ENCODE measurements at regions not wholly inside any gene's neighbourhood (a gene's known extent, or its start where the extent isn't known, plus 50 kb on each side); places are given as distances from the start of the nearest gene placed in this dataset.

DNA sequence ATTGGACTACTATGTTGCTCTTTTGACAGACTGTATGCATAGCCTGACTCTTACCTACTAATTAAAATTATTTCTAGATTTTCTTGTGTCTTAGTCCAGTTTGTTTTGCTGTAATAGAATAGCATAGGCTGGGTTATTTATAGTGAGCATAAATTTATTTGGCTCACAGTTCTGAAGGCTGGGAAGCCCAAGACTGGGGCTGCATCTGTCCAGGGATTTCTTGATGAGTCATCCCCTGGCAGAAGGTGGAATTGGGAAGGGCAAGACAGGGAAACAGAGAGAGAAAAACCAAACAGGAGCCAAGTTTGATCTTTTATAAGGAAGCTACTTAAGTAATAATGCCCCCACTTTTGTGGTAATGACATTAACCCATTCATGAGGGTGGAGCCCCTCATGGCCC lies 759.2 kb upstream of the LRFN5 start:
- POLR2A ChIA-PET: no interaction called here
- Histone ChIP-seq H3K36me3 (replicated peaks in 1 of 2; ENCODE audit: control insufficient read depth in 1 of 2, insufficient read depth in 2 of 2, low read length in 1 of 2) (no peaks in the 10 kb centered on the region), H3K9me2 (no peaks in the 10 kb centered on the region), H2AFZ (ENCODE audit: low read depth) (no peak overlapping the region), H3K9ac (no peak overlapping the region), H3K4me3 (ENCODE audit: low read depth in 2 of 2, low read length in 1 of 2) (no peak overlapping the region), H3F3A (replicated peaks; ENCODE audit: insufficient read depth) (no peaks in the 10 kb centered on the region), H3K4me2 (no peak overlapping the region), H3K79me2 (ENCODE audit: insufficient read depth) (no peaks in the 10 kb centered on the region), H3K9me3 (no peaks in the 10 kb centered on the region), H4K20me1 (ENCODE audit: insufficient read depth) (no peaks in the 10 kb centered on the region), H3K27me3 (ENCODE audit: insufficient read depth) (no peaks in the 10 kb centered on the region), H3K27ac (ENCODE audit: low read depth in 2 of 2, low read length in 1 of 2) (no peak overlapping the region), H3K4me1 (ENCODE audit: control insufficient read depth in 1 of 2, insufficient read depth in 2 of 2, low read depth in 1 of 2, low read length in 1 of 2) (no peaks in the 10 kb centered on the region)
- CTCF ChIA-PET: no interaction called here
- TF ChIP-seq TCF12 (IDR thresholded peaks at IDR 0.05) (no peak), RFX5 (IDR thresholded peaks at IDR 0.05; ENCODE audit: low read length) (no peak), EP300 (IDR thresholded peaks at IDR 0.05; ENCODE audit: borderline replicate concordance in 1 of 2, low read depth in 1 of 2, low read length in 1 of 2) (no peak), TAF1 (IDR thresholded peaks at IDR 0.05; ENCODE audit: borderline replicate concordance, low read depth, low read length) (no peak), YY1 (IDR thresholded peaks at IDR 0.05; ENCODE audit: low read depth) (no peak), ELF1 (IDR thresholded peaks at IDR 0.05) (no peak), MEF2A (IDR thresholded peaks at IDR 0.05; ENCODE audit: borderline replicate concordance, low read depth) (no peak), SIN3A (IDR thresholded peaks at IDR 0.05; ENCODE audit: borderline replicate concordance, low read depth, low read length) (no peak), IRF3 (IDR thresholded peaks at IDR 0.05; ENCODE audit: low read depth, low read length) (no peak), REST (IDR thresholded peaks at IDR 0.05; ENCODE audit: low read depth, low read length) (no peak)
- TF ChIP-seq, protein P1, sequence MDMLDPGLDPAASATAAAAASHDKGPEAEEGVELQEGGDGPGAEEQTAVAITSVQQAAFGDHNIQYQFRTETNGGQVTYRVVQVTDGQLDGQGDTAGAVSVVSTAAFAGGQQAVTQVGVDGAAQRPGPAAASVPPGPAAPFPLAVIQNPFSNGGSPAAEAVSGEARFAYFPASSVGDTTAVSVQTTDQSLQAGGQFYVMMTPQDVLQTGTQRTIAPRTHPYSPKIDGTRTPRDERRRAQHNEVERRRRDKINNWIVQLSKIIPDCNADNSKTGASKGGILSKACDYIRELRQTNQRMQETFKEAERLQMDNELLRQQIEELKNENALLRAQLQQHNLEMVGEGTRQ (IDR thresholded peaks at IDR 0.05; ENCODE audit: borderline replicate concordance, low read depth, low read length): no peak
- DNase-seq: no peak

- Histone ChIP-seq H4K20me1 (ENCODE audit: insufficient read depth) (no peaks in the 10 kb centered on the region), H3K27me3 (ENCODE audit: insufficient read depth) (no peaks in the 10 kb centered on the region), H3K79me2 (ENCODE audit: insufficient read depth) (no peaks in the 10 kb centered on the region), H3K4me1 (ENCODE audit: control insufficient read depth in 1 of 2, insufficient read depth in 2 of 2, low read depth in 1 of 2, low read length in 1 of 2) (no peaks in the 10 kb centered on the region), H3K36me3 (replicated peaks in 1 of 2; ENCODE audit: control insufficient read depth in 1 of 2, insufficient read depth in 2 of 2, low read length in 1 of 2) (no peaks in the 10 kb centered on the region), H3K27ac (ENCODE audit: low read depth in 2 of 2, low read length in 1 of 2) (no peak overlapping the region), H3F3A (replicated peaks; ENCODE audit: insufficient read depth) (no peaks in the 10 kb centered on the region), H3K4me3 (ENCODE audit: low read depth in 2 of 2, low read length in 1 of 2) (no peak overlapping the region), H2AFZ (ENCODE audit: low read depth) (no peak overlapping the region), H3K4me2 (no peak overlapping the region), H3K9me2 (no peaks in the 10 kb centered on the region), H3K9ac (no peak overlapping the region), H3K9me3 (no peaks in the 10 kb centered on the region)
- no peak for DNase-seq
- POLR2A ChIA-PET: no interaction called here
- CTCF ChIA-PET: no interaction called here
- TF ChIP-seq EZH2phosphoT487 (IDR thresholded peaks at IDR 0.05; ENCODE audit: borderline replicate concordance, low read depth): no peak
- no peak for TF ChIP-seq CTCF (IDR thresholded peaks at IDR 0.05)
- TF ChIP-seq TCF12 (IDR thresholded peaks at IDR 0.05): no peak
- TF ChIP-seq, protein P1 (IDR thresholded peaks at IDR 0.05; ENCODE audit: borderline replicate concordance, low read depth, low read length): no peak
- TF ChIP-seq SIN3A (IDR thresholded peaks at IDR 0.05; ENCODE audit: borderline replicate concordance, low read depth, low read length): no peak
- TF ChIP-seq EP300 (IDR thresholded peaks at IDR 0.05; ENCODE audit: borderline replicate concordance in 1 of 2, low read depth in 1 of 2, low read length in 1 of 2): no peak
- TF ChIP-seq CHD2 (IDR thresholded peaks at IDR 0.05; ENCODE audit: low read length, partially characterized antibody): no peak
- TF ChIP-seq NRF1 (IDR thresholded peaks at IDR 0.05; ENCODE audit: low read depth, low read length): no peak
- no peak for TF ChIP-seq RFX5 (IDR thresholded peaks at IDR 0.05; ENCODE audit: low read length)
- TF ChIP-seq MXI1 (IDR thresholded peaks at IDR 0.05; ENCODE audit: low read depth, low read length): no peak
- no peak for TF ChIP-seq RCOR1 (IDR thresholded peaks at IDR 0.05; ENCODE audit: low read length)
- no peak for TF ChIP-seq SMC3 (IDR thresholded peaks at IDR 0.05; ENCODE audit: low read depth, low read length)
- no peak for TF ChIP-seq MAX (IDR thresholded peaks at IDR 0.05; ENCODE audit: low read depth)
- no peak for TF ChIP-seq TEAD4 (IDR thresholded peaks at IDR 0.05; ENCODE audit: borderline replicate concordance, insufficient read depth)
Observed at GRCh38 chr14:40842816-40843215, 763.9 kb upstream of the LRFN5 start.
